ENCODE measurements at regions not wholly inside any gene's neighbourhood (a gene's known extent, or its start where the extent isn't known, plus 50 kb on each side); places are given as distances from the start of the nearest gene placed in this dataset.

GRCh38 chr18:46352520-46353250 is 248.5 kb downstream of the HAUS1 start:
- no peak for TF ChIP-seq POLR2AphosphoS5 (IDR thresholded peaks at IDR 0.05)
- TF ChIP-seq CTCF (IDR thresholded peaks at IDR 0.05 in 8 of 11, conservative IDR thresholded peaks at IDR 0.05 in 3 of 11), result no peak
- no peak for TF ChIP-seq POLR2A (IDR thresholded peaks at IDR 0.05)
- intact Hi-C loops (cut with DNase I; ENCODE audit: low total_unique reads), result no loop called here
- H3K27ac ChIP-seq, result peak overlapping the region in 1 of 8 donors; percentile 24
- 71 to 85% (median 77%) methylated on average over 5 of the region's 5 CpGs for WGBS, 5 donors
- no peaks in the 10 kb centered on the region for H3K27me3 ChIP-seq (replicated peaks in 1 of 7)
- no peak overlapping the region for H3K4me3 ChIP-seq
- peak; percentile 60 for DNase-seq
- H3K9me3 ChIP-seq, result no peaks in the 10 kb centered on the region
- no peaks in the 10 kb centered on the region for H3K36me3 ChIP-seq
- peaks cover 0 to 30% (median 11%) of the 10 kb centered on the region in 6 donors for H3K4me1 ChIP-seq

- WGBS, 5 donors, result 65 to 78% (median 74%) methylated on average over 9 of the region's 9 CpGs
- peaks cover 0 to 30% (median 11%) of the 10 kb centered on the region in 6 donors for H3K4me1 ChIP-seq
- peak; percentile 65 for DNase-seq
- no peak overlapping the region for H3K4me3 ChIP-seq
- H3K36me3 ChIP-seq, result no peaks in the 10 kb centered on the region
- TF ChIP-seq POLR2A (IDR thresholded peaks at IDR 0.05) (no peak), POLR2AphosphoS5 (IDR thresholded peaks at IDR 0.05) (peak in 2 of 3 donors; percentile 14 to 46)
- intact Hi-C loops (cut with DNase I; ENCODE audit: low total_unique reads), result no loop called here
- H3K27ac ChIP-seq, result peak overlapping the region in 1 of 8 donors; percentile 24
- no peaks in the 10 kb centered on the region for H3K27me3 ChIP-seq (replicated peaks in 1 of 7)
- H3K9me3 ChIP-seq, result no peaks in the 10 kb centered on the region
Measured at GRCh38 chr18:46353460-46353859, 249.3 kb downstream of the HAUS1 start.

- Histone ChIP-seq H3K27me3 (replicated peaks in 1 of 7) (no peaks in the 10 kb centered on the region), H3K9me3 (peaks cover 0 to 13% (median 10%) of the 10 kb centered on the region in 8 donors), H3K4me3 (no peak overlapping the region), H3K4me1 (peaks cover 0 to 14% (median 5%) of the 10 kb centered on the region in 6 donors), H3K27ac (no peak overlapping the region), H3K36me3 (no peaks in the 10 kb centered on the region)
- DNase-seq, result peak; percentile 52
- intact Hi-C loops (cut with DNase I; ENCODE audit: low total_unique reads), result no loop called here
- TF ChIP-seq POLR2A (IDR thresholded peaks at IDR 0.05) (no peak), POLR2AphosphoS5 (IDR thresholded peaks at IDR 0.05) (no peak), CTCF (IDR thresholded peaks at IDR 0.05 in 8 of 11, conservative IDR thresholded peaks at IDR 0.05 in 3 of 11) (no peak)
- WGBS, 5 donors, result 64 to 79% (median 78%) methylated on average over 8 to 9 of the region's 9 CpGs
Measured at GRCh38 chr18:46356278-46357033, 252.3 kb downstream of the HAUS1 start.

- no peak overlapping the region for H3K4me3 ChIP-seq
- H3K4me1 ChIP-seq, result no peaks in the 10 kb centered on the region
- TF ChIP-seq POLR2AphosphoS5 (IDR thresholded peaks at IDR 0.05) (no peak), CTCF (IDR thresholded peaks at IDR 0.05 in 8 of 11, conservative IDR thresholded peaks at IDR 0.05 in 3 of 11) (no peak), POLR2A (IDR thresholded peaks at IDR 0.05) (no peak)
- H3K9me3 ChIP-seq, result peaks cover 0 to 13% (median 10%) of the 10 kb centered on the region in 8 donors
- 69 to 94% (median 84%) methylated on average over 4 of the region's 4 CpGs for WGBS, 5 donors
- no peak for DNase-seq
- H3K27ac ChIP-seq, result no peak overlapping the region
- intact Hi-C loops (cut with DNase I; ENCODE audit: low total_unique reads), result no loop called here
- H3K27me3 ChIP-seq (replicated peaks in 1 of 7), result no peaks in the 10 kb centered on the region
- no peaks in the 10 kb centered on the region for H3K36me3 ChIP-seq
Measured at GRCh38 chr18:46360102-46360699, 256.0 kb downstream of the HAUS1 start.

All from spleen (tissue), 11 donors.